Omental fat pad (tissue), 3 donors: ENCODE measurements at regions not wholly inside any gene's neighbourhood (a gene's known extent, or its start where the extent isn't known, plus 50 kb on each side); places are given as distances from the start of the nearest gene placed in this dataset.

Experiments used
- ATAC-seq: fragments of 150-250 bp; one replicate; pipeline ENCODE4 v1.9.1; 2016; ENCODE audit warnings: mild to moderate bottlenecking, moderate library complexity; ENCODE audit not compliant: low FRiP score
- DNase-seq: peaks from one replicate; pipeline ENCODE4 v3.0.0-alpha.2; 2019; ENCODE audit warnings: low spot score
- TF ChIP-seq, protein P1 (sequence below), 3 donors: fragments of 450-650 bp; IDR thresholded peaks; one replicate each; pipeline ENCODE4 v1.5.1; 2016 to 2017; ENCODE audit warnings: antibody characterized with exemption in 3 of 3, mild to moderate bottlenecking in 3 of 3, moderate library complexity in 2 of 3

DNA sequence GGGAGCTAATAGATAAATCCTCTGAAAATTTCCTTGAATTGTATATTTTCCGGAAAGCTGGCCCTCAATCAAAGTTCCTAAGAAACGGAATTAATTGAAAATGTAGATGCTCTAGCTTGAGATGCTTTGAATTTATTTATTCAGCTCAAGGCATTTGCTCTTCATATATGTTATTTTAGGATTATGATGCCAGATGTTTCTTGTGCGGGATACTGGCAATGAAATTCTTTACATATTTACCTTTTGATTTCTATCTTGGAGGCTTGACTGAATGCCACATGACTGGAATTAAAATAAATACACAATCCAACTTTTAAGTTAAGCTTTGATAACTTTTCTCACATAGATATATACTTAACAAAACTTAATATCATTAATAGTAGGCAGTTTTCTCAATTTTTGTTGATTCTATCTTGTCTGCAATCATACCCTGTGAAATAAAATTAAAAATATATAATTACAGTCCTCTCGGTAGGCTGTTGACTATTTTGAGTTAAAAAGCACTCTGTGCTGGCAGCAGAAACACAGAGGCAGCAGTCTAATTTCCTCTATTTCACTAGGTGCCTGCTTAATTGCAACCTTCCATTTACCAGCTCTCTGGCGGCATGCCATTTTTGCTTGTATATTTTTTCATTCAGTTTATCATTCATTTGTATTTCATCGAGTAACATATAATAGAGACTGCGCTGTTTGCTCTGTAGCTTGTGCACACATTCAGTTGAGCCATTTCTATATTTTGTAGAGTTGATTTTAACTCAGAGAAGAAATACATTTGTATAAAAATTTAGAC is 991.5 kb downstream of the ADGRL3 start:
- DNase-seq = no peak

DNA sequence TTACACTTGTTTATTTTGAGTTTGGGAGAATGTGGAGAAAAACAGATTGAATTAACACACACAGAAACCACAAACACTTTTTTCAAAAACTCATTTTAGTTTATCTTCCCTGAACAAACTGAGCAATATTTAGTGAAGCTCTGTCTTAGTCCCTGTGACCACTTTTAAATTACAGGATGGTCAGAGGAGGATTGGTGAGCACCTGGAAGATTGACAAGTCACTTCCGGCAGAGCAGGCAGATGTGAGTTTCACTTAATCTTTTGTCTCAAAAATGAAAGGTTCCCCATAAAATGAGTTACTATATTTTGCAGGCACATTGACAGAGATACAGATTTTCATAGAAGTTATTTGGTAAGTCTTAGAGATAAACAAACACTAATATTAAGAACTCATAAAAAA is 970.1 kb downstream of the ADGRL3 start:
- ATAC-seq = no peak
- DNase-seq = no peak
- TF ChIP-seq, protein P1, sequence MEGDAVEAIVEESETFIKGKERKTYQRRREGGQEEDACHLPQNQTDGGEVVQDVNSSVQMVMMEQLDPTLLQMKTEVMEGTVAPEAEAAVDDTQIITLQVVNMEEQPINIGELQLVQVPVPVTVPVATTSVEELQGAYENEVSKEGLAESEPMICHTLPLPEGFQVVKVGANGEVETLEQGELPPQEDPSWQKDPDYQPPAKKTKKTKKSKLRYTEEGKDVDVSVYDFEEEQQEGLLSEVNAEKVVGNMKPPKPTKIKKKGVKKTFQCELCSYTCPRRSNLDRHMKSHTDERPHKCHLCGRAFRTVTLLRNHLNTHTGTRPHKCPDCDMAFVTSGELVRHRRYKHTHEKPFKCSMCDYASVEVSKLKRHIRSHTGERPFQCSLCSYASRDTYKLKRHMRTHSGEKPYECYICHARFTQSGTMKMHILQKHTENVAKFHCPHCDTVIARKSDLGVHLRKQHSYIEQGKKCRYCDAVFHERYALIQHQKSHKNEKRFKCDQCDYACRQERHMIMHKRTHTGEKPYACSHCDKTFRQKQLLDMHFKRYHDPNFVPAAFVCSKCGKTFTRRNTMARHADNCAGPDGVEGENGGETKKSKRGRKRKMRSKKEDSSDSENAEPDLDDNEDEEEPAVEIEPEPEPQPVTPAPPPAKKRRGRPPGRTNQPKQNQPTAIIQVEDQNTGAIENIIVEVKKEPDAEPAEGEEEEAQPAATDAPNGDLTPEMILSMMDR (IDR thresholded peaks at IDR 0.05) = no peak

More for the DNA sequence above, 991.5 kb downstream of the ADGRL3 start:
- no peak for ATAC-seq
- TF ChIP-seq, protein P1 (IDR thresholded peaks at IDR 0.05) = no peak

DNA sequence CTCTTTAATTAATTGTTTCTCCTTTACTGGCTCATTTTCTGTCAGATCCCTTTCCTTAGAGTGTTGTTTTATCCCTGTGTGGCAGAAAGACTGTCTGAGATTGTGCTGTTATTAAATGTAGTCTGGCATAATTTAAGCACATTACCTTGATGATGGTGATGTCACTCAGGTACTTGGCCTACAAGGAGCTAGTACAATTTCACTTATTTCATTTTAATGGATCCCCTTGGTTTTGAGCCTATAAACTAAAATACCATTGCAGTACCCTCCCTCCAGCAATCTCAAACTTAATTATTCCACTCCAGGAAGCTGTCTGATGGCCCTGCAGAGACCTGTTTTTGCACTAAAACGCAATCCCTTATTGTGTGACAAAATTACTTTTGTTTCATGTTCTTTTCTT is 968.6 kb downstream of the ADGRL3 start:
- ATAC-seq (no peak), DNase-seq (no peak)
- TF ChIP-seq, protein P1 (IDR thresholded peaks at IDR 0.05) = no peak

DNA sequence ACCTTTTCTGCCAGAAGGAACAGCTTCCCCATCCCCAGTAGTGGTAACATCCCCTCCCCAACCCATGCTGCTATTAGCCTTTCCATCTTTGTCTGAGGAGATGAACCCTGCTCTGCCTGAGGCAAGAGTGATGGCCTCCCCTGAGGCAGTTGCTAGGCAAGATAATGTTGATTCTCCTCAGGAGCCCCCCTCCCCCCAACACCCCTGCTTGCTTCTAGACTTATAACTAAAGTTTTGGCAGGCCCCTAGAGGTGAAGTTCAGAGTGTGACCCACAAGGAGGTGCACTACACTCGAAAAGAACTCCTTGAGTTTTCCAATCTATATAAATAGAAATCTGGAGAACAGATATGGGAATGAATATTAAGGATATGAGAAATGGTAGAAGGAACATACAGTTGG is 962.5 kb downstream of the ADGRL3 start:
- DNase-seq (no peak), ATAC-seq (no peak)
- TF ChIP-seq, protein P1 (IDR thresholded peaks at IDR 0.05) = no peak

DNA sequence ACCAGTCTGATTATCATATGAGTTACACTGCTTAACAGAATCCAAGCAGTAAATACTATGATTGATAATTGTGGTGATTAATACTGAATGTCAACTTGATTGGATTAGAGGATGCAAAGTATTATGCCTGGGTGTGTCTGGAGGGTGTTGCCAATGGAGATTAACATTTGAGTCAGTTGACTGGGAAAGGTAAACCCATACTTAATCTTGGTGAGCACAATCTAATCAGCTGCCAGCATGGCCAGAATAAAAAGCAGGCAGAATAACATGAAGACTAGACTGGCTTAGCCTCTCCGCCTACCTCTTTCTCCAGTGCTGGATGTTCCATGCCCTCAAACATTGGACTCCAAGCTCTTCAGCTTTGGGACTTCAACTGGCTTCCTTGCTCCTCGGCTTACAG is 961.3 kb downstream of the ADGRL3 start:
- DNase-seq (no peak), ATAC-seq (no peak)
- TF ChIP-seq, protein P1 (IDR thresholded peaks at IDR 0.05) = no peak

DNA sequence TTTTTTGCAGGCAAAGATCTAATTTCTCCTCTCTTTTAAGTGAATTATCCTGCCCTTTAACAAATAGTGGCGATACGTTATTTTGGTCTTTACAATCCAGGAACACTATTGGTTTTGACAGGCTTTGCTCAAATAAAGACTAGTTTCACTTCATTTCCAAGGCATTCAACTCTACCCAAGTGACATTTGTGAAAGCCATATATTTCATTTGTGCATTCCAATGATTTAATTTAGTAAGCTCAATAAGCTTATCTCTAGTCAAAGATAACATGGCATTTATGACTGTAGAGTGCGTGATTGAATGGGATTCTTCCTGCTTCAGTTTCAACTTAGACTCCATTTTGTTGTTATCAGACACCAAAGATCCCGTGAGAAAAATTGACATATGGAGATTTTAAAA is 959.8 kb downstream of the ADGRL3 start:
- TF ChIP-seq, protein P1 (IDR thresholded peaks at IDR 0.05) = no peak
- ATAC-seq (no peak), DNase-seq (no peak)

DNA sequence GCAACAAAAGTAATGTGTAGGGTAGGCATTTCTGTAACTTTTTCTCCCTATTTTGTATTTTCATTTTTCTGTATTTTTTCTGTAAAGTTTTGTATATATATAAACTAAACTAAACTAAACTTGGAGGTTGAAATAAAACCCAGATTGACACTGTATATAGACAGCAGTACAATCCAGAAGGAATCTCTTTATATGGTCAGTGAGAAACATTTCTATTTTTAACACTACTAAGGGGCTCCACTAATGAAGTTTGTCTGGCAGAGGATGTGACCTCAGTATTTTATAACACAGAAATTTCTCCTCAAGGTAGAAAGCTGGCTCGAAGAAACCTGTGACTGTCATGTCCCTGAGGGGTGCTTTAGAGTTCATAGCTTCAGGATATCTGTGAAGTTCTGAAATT is 959.2 kb downstream of the ADGRL3 start:
- ATAC-seq (no peak), DNase-seq (no peak)
- TF ChIP-seq, protein P1 (IDR thresholded peaks at IDR 0.05) = no peak
